Stimulated activated CD4-positive, alpha-beta T cell treated with anti-CD3 and anti-CD28 coated beads, TNF-alpha, amount 100 ng/mL, for 1 hour (primary cell): ENCODE measurements at regions not wholly inside any gene's neighbourhood (a gene's known extent, or its start where the extent isn't known, plus 50 kb on each side); places are given as distances from the start of the nearest gene placed in this dataset.

Experiments
- DNase-seq, 3 donors: peaks; one replicate each; pipeline ENCODE4 v3.0.0-alpha.2; 2020; ENCODE audit warnings: low read depth in 3 of 3, low spot score in 1 of 3

DNA sequence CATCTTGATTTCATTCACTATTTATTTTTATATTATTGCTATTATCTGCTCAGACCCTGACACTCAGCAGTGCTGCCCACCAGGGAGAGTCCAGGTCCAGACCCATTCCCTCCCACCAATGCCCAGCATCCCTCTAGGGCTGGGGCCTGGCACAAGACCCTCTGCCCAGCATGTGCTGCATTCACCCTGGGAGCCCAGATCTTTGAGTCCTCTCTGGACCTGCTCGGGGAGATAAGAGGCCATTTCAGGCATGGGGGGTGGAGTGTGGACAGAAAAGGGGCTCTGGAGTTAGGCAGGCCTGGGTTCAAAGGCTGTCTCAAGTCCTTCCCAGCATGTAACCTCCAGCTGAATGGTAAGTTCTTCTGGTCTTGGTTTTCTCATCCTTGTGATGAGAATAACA is 209.6 kb downstream of the CYP26B1 start:
- DNase-seq, result no peak

DNA sequence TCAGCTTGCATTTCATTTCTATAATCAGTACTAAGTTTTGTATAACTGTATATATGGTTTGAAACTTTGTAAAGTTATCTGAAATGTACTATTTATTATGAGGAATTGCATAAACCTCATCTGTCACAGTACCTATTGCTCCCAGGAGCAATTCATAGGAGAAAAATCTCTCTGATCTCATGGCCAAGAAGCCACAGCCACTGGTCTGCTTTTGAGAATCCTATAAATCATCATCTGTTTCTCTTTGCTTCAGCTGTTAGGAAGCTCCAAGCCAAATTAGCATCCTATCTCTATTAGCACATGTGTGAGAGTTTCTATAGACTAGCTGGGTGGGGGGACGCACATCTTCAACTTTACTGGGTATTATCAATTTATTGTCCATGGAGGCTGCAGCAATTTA is 210.3 kb downstream of the CYP26B1 start:
- no peak for DNase-seq

DNA sequence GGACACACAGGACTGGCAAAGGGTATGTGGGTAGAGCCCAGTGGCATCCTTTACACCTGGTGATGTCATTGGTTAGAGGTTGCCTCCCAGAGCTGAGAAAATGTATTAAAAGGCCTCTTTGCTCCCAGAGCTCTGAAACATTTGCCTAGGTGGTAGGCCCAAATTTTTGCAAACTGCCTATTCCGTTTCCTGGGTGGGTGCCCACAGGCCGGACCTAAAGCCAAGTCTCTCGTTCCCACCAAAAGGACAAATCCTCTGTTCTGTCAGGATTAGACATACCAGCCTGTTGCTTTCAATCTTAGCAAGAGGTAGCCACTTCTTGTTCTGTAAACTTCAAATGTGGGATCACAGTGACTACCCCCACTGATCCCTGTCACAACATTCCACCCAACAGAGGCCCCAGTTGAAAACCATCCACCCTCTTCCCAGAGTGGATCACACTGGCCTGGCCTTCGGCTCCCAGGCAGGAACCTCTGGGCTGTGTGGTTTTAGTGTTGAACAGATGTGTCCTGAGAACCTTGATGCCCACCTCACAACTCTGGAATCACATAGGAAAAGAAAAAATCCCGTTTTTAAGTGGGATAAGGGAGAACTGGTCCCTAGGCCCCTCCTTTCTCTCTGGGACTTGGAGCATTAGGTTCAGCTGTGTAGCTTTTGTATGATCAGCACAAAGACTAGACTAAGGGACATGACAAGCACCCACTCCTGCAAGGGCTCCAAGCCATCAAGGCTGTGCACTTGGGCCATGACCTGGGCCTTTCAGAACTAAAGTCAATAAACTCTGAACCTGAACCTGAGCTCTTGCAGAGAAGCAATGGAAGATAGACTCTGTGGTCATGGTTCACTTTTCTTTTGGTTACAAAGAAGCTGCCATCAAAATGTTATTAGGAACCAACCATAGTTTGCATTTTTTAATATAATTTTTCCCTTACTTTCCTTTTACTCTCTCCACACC is 211.3 kb downstream of the CYP26B1 start:
- no peak for DNase-seq

DNA sequence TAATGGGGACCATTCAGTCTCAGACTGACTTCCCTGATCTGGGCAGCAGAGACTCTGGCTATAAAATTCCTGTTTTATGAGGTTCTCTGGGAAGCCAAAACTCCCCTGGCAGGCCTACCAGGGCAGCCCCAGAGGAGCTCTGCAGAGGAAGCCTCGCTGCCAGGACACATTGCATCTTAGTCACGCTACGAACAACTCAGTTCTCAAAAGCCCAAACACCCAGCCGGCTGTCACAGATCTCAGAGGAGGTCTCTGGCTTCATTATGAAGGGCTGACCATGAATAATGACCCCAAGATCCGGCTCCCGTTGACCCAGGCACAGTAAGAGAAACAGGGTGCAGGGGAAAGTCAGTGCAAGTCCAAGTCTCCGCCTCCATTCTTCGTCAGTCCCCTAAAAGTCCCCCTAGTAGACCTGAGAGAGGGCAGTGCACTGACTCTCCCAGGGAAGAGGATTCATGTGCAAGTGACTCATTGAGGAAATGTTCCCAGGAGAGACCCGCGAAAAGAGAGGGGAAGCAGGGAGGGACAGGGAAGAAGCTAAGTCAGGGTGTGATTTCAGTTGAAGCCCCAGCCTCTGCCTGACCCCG is 212.3 kb downstream of the CYP26B1 start:
- no peak for DNase-seq

DNA sequence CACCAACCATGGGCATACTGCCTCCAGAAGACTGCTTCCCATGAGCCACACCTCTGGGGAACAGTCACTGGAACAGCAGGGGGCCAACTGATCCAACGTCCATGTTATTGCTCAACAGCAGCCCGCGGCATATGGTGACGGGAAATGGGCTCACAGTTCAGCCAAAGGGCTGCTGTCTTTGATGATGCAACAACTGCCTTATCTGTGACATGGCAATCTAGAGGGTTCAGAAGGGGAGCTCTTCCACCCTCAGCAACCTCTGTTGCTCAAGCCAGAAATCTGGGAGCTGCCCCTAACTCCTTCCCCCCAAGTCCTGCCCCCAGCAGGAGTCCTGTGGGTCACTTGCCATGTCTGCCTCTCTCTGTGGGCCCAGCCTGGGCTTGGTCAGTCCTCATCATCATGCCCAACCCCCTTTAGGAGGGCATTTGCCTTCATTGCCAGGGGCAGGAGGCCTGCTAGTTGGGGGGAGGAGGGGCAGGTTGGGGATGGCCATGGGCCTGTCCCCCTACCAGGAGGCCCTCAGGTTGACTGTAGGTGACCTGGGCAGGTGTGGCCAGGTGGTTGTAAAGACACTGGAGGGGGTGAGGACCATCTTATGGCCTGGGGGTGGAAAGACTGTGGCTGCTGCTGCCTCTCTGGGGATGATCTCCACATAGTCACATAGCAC is 212.9 kb downstream of the CYP26B1 start:
- DNase-seq, result no peak

DNA sequence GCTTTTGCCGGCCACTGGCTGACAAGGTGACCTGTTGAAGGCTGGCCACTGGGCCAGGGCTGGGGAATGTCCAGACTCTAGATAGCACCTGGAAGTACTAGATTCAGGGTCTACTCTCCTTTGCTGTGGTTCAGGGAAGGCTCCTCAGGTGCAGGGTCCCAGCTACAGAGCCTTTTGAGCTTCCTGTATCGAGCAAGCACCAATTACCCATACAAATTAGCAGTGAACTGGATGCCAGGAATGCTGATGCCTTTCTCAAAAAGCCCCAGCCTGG is 213.4 kb downstream of the CYP26B1 start:
- DNase-seq, result no peak

DNA sequence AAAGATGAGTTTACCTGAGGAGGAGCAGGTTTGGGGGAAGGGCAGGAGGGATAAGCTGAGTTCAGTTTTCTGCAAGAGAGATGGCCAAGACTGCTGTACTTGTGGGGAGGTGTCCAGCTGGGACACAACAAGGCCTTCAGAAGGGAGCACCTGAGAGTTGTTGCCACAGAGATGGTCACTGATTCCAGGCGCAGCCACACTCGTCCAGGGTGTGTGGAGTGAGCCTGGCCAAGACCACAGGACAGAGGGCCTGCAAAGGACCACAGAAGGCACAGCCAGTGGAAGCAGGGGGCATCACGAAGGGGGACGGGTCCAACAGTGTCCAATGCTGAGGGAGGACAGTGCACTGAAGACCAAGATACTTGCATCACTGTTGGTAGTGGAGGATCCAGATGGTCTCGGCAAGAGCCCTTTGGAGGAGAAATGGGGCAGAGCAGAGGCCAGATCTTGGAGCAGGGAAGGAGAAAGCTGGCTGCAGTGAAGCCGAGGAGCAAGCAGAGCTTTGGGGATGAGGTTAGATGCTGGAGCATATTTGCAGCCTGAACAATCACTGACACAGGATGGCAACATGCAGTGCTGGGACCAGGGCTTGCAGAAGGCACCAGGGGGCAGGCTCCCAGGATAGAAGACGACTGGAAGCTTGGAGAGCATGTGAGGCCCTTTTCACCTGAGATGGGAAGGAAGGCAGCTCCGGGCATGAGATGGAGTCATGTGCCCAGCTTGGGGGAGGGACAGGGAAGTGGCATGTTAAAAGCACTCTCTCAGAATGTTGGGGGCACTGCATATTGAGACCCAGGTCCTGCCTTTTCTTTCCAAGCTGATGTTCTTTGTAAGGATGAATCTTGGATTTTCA is 214.0 kb downstream of the CYP26B1 start:
- DNase-seq, result no peak

DNA sequence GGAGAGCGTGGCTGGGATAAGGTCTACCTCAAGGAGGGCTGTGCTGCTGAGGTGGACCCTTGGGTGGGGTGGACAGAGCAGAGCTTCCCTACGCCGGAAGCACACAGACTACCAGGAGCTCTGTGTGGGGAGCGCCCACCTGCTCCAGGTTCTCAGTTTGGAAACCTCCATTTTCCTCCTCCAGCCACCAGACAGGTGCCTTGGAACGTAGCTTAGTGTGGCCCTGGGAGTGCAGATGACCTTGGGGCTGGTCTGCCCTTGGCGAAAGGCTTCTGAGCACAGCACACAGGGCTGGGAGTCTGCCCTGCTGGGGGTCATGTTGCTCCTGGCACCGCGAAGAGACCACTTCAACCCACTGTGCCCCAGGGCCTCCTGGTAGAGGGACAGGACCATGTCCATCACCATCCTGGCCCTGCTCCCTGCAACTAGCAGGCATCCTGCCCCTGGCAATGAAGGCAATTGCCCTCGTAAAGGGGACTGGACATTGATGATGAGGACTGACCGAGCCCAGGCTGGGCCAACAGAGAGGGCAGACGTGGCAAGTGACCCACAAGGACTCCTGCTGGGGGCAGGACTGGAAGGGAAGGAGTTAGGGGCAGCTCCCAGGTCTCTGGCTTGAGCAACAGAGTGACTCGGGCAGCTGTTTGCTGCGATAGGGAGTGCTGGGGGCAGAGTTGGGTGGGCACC is 214.7 kb downstream of the CYP26B1 start:
- DNase-seq, result no peak

DNA sequence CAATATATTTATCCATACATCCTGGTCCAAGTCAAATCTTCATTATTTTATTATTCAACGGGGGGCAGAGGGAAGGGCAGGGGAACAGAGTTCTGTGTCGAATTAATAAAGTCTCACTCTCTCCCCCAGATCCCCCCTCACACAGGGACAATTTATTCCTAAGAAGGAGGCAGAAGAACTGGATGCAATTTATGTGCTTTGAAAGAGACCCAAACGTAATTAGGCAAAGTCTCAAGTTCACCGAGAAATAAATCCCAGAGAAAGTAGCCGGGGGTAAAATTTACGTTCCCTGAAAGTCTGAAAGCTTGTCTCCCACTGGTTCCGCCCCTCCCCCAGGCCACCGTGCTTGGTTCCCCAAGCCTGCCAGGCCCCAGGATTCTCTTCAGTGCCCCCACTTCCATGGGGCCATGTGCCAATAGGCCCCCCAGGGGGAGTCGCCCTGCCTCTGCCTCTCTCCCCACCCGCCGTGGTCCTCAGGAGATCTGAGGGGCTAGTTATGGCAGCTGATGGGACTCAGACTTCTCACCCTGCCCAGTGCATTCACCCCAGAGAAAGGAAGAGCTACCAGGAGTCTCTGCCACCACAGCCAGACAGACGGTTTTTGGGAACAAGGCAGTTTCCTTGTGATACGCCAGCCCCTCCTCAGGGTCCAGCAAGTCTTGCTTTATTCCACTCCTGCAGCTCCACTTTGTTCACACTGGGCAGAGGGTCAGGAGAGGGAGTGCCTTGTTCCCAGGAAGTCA is 215.5 kb downstream of the CYP26B1 start:
- DNase-seq, result no peak

DNA sequence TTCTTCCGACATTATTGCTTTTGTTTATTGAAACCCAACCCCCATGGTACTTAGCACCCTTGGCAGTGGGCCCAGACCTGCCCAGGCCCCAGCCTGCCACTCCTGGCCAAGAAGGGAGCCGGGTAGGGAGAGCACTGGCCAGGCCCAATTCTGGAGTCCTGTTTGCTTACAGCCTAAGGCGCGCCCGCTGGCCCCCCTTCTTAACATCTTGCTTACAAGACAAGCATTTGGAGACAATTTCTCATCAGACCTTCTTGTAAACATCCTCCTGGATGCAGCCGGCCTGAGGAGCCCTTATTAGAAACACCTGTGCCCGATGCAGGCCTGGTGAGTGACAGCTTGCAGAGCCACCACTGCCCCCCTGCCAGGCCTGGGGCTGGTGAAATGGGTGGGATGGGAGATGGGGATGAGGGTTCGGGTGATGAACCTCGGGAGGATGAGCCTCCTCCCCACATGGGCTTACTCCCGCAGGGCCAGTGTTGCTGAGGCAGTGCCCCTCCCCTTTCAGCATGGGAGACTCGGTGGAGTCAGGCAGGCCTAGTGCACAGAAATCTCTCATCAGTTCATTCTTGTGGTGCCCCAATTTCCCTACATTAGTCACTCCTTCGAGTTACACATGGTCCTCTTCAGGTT is 217.5 kb downstream of the CYP26B1 start:
- no peak for DNase-seq

DNA sequence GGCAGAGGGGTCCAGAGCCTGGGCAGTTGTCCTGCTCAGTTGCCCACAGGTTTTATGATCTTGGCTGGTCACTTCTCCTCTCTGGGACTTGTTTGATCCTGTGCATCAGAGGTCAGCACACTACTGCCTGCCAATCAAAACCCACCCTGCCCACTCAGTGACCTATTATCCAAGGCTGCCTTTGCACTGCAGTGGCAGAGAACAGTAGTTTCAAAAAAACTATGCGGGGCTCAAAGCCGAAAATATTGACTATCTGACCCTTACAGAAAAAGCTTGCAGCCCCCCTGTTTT is 218.2 kb downstream of the CYP26B1 start:
- DNase-seq, result no peak

DNA sequence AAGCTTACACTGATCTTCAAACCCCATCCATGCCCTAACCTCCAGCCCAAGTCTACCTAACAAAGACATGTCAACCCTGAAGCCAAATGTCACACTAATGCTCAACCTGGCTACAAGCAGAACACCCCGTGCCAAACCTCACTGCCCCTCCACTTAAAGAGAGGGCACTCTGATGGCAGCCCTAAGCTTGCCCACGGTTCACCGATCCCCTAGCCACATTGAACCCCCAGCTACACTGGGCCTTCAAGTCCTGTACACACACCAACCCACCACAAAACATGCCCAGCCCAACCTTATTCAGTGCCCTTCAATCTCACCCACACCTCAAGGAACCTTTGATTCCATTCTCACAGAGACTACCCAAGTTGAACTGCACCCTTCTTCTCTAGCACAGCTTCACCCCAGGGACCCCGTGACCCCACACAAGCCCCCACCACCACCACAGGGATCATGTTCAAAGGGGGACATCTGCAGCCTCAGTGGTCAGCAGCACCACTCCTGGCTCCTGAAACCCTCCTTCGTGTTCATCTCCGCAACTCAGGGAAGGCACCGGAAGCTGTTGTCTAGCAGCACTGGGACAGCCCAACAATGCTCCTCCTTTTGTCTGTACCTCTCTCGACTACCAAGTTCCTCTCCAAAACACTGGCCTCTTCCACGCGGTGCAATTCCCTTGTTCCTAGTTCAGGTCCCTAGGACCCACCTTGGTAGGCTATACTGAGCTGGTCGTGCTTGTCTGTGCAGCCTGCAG is 218.8 kb downstream of the CYP26B1 start:
- no peak for DNase-seq

DNA sequence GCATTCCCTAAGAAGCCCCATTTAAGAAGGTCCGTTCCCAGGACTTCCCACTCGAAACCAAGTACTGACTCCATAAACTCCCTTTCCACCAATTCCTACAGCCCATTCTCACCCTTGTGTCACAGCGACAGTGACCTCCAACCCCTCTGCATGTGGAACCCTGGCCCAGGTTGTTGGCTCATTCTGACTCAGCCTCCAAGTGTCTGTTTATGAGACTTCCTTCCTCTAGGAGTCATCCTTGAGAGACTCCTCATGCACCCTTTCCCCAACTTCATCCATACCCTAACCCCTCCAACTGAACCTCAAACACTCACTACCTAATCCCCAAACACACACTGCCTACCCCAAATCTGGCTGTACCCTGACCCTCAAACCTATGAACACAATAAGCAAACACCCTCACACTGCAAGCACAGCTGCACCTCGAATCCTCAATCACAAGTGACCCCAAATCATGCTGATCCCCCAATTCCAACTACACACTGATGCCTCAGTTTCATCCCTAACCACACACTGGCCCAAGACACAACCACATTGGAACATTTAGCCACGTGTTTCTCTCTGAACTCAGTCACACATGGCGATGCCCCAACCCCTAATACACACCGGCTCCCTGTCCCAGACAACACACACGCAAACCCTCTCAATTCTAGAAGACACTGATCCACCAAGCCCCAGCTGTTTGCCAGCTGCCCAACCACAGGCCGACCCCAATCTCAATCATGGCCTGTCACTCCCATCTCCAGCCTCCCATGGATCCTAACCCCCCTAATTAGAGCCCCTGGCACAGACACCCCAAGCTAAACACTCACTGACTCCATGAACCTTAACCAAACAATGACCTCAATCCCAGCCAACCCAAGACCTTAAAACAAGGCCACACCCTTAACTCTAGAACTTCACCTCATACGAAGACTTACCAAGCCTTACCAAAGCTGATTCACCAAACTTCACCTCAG is 219.6 kb downstream of the CYP26B1 start:
- DNase-seq, result no peak

DNA sequence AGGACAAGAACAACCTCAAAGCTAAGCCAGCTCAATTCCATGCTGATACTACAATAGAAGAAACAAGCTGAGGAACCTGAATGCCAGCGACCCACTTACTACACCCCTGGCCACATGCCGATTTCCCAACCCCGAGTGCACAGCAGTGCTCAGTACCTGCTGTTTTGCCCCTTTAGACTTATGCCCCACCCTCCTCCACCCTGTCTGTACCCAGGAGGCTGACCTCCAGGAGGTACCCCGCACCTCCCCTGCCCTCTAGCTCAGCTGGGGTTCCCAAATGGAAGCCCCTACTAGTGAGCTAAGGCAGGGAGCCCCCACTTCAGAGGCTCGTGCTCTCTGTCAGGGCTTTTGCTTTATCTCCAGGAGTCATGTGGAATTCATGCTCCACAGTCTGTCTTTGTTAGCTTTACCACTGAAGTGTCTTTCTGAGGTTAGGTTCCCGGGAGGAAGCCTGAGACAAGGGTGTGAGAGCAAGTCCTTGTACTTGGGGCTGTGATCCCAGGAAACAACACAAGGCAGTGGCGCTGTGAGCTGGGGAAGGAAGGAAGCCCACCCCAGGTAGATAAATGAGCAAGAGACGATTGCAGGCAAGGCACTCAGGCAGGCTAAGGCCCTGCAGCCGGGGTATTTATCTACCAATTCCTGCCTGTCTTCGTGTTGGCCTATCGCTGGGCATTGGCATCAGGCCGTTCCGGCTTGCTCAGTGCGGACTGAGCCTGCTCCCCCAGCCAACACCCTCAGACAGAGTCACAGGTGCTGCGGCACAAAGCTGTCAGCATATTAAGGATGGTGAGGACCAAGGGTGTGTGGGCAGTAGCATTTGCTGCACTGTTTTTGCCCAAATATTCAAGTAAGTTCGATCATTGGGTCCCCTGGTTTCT is 220.5 kb downstream of the CYP26B1 start:
- no peak for DNase-seq

DNA sequence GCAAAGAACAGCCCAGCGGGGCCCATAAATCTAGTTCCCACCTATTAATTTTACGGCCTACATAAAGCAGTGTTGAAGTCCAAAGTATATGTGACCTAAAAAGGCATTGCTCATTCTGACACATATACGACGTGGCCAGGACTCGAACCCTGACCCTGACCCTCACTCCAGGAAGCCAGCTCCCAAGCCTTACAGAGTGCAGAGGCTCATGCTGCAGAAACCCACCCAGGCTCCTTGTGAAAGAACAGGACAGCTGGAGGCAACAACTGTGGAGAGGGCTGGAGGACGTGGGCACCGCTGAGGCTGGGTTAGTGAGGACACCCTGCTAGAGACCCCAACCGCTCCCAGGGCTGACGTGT is 221.6 kb downstream of the CYP26B1 start:
- DNase-seq, result no peak

DNA sequence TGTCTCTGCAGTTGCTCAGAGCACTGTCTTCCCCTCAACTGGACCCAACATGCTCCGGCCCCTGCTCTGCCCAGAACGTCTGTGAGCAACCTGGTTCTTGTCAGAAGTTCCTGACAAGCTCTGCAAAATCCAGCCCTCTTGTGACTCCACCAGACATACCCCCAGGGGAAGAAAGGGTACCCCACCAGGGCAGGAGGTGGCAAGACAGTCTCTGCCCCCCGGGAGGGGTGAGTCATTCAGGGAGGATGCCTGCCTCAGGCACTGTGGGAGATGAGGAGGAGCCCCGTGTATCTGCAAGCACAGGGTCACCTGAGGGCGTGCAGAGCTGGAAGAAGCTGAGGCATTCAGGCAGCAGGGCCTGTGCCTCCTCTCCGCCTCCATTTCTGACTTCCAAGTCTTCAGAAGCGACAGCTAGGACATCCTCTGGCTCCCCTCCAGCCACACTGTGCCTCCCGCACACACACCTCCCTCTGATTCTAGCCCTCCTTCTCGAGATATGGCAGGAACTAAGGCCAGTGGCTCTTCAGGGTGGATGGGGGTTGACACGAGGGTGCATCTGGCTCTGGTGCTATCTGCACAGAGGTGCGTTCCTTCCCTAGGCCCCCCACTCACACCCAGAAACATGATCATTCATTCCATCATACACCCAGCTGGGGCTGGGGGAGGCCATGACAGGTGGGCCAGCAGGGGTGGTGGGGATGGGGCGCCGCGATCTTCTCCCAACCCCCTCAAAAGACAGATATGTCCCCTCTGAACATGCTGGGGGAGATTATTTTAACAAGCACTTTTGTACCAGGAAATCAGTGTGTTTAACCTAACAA is 222.2 kb downstream of the CYP26B1 start:
- no peak for DNase-seq
